ENCODE measurements at regions not wholly inside any gene's neighbourhood (a gene's known extent, or its start where the extent isn't known, plus 50 kb on each side); places are given as distances from the start of the nearest gene placed in this dataset.

DNA sequence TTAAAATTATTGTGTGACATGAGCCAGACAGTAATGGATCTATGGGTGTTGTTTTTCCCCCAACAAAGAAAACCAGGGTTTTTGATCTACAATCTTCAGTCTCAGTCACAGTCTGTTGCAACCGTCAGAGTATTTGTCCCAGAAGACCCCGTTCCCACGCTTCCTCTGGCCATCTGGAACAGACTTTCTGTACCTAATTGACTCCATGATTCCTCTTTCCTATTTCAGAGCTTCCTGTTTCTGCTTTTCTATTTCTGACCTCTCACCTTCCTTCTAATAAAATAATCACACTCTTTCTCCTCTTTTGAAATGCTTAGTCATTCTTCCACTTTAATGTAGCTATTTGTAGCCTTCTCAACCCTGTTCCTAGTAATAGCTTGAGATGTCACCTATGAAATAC is 1044.8 kb downstream of the DTWD2 start:
- DNase-seq (ENCODE audit: low spot score), result no peak

DNA sequence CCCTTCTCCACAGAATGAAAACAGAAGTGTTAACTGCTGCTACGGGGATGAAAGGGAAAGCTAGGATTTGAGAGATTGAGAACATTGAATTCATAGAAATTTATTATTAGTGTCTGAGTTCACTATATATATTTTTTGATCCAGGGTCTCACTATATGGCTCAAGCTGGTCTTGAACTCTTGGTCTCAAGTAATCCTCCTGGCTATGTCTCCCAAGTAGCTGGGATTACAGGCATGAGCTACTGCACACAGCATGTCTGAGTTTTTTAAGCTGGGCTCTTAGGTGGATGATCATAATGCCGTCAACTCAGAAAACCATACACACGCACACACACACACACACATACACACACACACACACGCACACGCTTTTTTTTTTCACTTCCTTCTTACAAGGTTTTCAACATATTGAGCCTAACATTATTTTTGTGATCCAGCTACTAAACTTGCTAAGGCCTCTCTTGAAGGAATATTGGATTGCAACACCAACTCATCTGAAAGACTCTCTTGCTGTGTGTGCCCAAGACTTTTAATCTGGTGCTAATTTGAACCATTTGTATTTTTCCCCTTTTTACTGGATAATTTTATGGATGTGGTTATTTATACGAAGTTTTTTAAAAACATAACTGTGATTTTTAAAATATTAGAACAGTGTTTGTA is 1045.4 kb downstream of the DTWD2 start:
- DNase-seq (ENCODE audit: low spot score), result no peak

DNA sequence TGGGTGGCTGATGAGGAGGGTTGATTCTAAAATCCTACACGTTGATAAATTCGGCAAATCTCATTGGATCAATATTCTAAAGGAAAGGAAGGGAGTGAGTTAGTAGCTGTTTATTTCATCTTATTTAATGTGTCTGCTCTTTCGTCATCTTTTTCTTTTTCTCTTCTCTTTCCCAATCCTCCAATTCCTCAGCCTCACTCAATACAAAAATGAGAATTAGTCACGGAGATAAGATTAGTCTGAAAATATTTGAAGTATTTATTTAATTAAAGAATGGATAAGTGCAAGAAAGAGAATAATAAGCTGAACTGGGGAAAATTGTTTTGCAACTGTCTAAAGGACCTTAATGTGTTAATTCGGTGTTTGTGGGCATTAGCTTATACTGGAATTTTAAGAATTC is 1095.1 kb downstream of the DTWD2 start:
- DNase-seq (ENCODE audit: low spot score), result no peak

DNA sequence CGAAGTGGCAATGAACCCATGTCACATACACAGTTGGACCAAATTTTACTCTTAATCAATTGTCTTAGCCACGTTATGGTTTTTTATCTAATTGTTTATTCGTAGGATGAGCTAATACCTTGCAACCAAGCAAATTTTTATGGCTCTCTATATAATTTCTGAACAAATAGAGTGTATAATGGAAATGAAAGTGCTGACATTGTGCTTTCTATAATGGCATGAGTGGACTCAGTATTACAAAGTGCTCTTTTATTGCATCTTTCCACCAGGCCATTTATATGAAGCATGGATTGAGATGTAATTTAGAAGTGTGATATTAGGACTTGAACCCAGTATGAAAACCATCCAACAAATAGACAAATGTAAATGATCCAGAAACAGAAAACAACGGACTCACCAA is 1096.0 kb downstream of the DTWD2 start:
- DNase-seq (ENCODE audit: low spot score), result no peak

DNA sequence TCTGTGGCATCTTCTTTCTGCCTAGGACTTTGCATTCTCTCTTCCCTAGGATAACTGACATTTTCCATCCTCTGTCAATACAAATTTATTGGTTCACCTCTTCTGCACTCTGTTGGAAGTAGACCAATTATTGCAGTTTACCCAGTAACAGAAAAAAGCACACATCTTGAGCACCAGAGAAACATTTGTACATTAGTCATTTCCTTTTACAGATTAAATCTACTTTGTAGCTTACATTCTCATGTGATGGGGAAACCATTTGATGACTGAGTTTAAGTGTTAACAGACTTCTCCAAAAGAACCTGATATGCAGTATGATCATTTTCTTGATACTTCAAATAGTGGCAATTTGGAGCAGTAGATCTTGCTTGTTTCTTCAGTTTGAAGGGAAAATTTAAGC is 1098.8 kb downstream of the DTWD2 start:
- DNase-seq (ENCODE audit: low spot score), result peak; percentile 2

DNA sequence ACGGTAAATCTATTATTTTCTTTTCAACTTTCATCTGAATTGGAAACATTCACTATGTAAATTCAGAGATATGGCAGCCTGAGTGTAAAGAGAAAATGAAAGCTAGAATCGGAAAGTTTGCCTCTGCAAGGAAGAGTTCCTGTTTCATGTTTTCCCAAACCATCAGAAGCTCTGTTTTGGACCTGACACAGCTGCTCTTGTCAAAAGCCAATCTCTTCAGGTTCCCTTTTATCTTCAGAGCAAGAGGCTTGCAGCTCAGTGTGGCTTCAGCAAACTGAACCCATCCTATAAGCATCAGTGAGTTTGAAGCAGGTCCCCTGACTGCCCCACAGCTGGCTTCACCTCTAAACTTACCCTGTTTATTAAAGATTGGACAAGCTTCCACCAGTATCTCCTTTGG is 1099.7 kb downstream of the DTWD2 start:
- DNase-seq (ENCODE audit: low spot score), result no peak

DNA sequence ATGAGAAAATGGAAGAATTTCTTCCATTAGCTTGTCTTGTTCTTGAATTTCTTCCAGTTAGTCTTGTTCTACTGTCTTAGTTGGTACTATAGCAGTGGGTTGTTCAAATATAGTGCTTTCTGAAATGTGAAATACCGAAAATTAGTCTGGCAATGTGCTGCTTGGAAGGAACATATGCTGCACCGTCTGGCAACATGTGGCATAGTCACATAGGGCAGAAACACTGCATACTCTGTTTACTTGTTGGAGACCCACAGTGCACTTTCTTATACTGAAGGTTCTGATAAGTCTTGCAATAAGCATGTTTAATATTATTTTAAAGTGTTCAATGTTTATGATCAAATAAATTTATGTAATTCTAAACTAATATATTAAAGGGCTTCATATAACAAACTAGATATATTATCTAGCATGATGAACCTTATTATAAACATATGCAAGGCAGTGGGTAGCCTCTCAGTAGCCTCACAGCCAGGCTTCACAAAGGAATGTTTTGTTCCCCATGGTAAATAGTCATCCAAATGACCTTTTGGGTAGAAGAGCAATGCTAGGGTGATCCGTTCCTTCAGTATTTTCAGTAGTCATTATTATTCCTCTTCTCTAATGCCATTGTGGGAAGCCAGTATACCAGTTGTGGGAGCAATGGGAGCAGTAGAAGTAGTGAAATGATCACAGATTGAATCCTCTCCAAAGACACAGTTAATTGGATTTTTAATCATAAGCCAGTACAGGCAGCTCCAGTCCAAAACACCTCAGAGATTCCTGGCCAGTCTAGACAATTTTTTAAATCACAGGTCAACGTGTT is 1106.7 kb downstream of the DTWD2 start:
- DNase-seq (ENCODE audit: low spot score), result no peak

DNA sequence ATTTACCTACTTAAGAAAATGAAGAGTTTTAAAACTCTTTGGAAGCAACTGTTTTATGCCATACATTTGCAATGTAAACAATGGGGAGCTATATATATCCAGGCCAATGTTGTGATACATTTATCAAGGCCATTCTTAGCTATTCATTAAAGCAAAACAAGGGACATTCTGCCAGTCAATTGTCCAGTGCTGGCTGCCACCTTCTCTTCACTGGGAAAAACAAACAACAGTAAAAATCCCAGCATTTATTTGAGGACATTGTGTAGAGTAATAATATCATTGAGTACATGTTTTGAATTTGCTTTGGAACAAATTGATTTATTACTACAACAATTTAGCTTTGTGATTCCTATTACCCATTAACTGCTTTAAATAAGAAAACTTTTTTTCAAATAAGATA is 1107.4 kb downstream of the DTWD2 start:
- no peak for DNase-seq (ENCODE audit: low spot score)

DNA sequence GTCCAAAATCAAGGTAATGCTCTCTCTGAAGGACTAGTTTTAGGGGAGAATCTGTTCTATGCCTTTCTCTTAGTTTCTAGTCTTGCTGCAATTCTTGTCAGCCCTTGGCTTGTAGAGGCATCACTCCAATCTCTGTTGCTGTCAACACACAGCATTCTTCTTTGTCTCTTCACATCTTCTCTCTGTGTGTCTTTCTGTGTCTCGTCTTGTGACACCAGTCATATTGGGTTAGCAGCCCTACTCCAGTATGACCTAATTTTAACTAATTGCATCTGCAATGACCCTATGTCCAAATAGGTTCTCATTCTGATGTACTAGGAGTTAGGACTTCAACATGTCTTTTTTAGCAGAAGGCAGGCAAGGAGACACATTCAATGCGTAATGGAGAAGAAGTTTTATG is 1110.6 kb downstream of the DTWD2 start:
- no peak for DNase-seq (ENCODE audit: low spot score)

DNA sequence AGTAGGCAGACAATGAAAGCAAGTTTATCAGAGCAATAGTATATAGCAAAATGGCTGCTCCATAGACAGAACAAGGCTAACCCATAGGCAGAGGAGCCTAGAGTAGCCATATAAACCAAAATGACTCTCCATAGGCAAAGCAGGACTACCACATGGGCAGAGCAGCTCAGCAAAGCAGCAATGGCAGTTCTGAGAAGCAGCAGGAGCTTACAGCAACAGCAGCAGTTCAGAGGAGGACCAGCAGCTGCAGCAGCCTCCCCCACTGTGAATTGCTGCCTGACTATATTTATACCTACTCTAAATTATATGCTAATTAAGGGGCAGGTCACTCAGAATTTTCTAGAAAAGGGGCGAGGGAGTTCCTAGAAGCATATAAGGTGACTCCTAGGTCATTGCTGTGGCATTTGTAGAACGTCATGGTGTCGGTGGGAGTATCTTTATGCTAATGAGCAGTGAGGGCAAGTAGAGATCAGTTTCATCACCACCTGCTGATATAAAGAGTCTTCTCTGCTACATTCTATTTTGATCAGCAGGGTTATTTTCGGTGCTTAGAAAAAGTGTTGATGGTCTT is 1115.5 kb downstream of the DTWD2 start:
- no peak for DNase-seq (ENCODE audit: low spot score)

DNA sequence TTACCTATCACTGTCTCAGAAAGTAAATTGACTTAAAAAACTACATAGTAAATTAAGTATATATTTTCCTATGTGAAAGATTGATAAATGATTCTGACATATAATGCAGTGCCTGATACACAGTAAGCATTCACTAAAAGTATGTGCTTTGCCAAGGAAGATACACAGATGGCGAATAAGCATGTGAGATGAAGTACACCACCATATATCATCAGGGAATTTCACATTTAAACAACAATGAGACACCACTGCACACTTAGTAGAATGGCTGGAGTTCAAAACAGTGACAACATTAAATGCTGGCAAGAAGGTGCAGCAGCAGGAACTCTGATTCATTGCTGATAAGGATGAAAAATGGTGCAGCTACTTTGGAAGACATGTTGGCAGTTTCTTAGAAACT is 1118.8 kb downstream of the DTWD2 start:
- DNase-seq (ENCODE audit: low spot score), result no peak

DNA sequence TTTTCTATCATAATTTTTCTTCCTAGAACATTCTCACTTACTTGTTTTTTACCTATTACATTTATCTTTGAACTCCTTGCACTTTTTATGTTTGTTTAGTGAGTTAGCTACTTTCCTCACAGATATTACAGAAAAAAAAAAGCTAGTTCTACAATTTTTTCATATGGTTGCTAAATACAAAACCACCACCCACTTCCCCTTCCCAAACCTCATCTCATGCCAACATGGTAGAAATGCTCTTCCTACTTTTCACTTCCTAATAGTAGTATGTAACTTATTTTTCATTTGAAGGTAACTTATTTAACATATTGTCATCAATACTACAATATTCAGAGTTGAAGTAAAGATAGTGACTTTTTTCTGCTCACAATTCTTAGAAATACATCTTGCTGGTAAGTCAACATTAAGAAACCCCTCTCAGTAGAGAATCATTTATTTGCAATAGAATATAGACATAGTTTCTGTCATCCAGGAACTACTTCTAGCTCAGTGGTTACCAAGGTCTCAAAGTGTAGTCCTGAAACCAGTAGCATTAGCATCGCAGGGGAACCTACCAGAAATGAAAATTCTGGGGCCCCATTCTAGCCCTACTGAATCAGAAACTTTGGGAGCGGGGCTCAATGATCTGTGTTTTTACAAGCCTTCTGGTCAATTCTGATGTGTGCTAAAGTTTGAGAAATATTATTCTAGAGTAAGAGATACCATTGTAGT is 1124.6 kb downstream of the DTWD2 start:
- DNase-seq (ENCODE audit: low spot score), result no peak

DNA sequence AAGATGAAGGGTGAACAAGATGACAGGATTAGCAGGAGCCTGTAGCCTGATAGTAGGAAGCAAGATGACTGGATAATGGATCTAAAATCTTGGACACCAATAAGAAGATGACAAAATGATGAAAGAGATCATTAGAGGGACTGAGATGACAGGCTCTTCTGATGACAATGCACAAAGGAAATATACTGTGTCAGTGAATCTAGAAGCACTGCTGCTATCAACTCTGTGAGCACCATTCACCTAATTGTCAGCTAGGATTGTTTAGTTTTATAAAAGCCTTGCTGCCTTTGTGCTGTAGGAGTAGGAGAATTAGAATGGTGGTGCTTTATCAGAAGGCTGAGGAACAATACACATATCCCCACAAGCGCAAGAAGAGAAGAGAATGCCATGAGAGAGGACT is 1127.8 kb downstream of the DTWD2 start:
- no peak for DNase-seq (ENCODE audit: low spot score)

DNA sequence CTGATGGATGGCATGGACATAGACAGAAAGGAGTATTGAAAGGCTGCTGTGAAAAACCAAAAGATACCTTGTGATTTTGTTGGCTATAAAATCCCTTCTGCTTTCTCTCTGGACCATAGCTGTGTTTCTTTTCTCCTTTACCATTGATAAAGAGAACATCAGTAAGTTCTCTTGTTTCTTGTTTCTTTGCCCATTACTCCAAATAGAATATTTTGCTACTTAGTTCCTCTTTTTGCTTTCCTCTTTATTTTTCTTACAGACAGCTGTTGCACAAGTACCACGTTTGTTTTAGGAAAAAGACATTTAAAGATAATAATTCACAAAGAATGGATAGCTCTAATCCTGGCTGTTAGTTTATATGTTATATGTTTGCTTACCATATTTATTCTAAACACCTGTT is 1129.2 kb downstream of the DTWD2 start:
- DNase-seq (ENCODE audit: low spot score), result no peak

DNA sequence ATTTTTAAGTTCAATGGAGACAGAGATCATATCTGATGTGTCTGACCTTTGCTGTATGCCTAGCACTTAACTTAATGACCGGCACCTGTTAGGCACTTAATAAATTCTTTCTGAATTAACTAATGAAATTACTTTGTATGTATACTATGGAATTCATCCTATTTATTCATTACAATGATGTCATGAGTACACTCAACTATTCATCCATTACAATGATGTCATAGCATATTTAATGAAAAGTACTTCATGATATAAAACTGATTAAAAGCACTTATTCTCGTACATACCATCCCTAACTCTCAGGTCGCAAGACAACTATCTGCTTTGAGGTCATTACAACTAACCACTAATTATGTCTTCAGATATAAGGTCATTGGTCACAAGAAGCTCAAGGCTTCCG is 1131.6 kb downstream of the DTWD2 start:
- no peak for DNase-seq (ENCODE audit: low spot score)

DNA sequence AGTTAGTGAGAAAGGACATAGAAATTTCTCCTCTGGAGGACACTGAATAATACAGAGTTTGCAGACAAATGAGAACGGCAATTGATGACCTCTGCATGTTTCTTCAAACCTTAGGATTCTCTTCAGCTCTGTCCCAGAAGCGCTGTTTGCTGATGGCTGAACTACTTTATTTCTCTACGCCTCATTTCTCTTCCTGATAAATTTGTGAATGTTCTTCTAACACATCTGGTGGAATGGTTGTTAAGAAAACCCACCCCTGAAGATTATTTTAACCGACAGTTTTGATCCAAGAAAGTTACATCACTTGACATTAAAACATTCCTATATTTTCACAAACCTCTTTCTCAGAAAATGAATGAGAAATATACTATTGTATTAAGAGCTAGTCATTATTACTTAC is 1150.6 kb downstream of the DTWD2 start:
- no peak for DNase-seq (ENCODE audit: low spot score)

DNA sequence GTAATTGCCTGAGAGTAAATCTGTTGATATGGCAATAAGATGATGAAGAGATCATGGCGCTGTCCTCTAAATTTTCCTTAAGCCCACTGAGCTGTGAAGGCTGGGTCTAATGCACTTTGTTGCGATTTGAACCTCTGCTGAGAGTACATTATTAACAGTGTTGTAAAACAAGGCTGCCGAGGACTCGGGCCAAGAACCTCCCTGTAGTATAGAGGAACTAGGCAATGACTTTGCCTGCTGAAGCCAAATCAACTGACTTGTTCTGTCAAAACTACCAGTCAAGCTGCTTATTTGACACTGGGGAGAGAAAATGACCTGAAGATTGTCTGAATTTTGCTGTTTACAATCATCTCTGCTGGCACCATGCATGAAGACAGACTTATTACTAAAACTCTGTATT is 1154.7 kb downstream of the DTWD2 start:
- DNase-seq (ENCODE audit: low spot score), result no peak

DNA sequence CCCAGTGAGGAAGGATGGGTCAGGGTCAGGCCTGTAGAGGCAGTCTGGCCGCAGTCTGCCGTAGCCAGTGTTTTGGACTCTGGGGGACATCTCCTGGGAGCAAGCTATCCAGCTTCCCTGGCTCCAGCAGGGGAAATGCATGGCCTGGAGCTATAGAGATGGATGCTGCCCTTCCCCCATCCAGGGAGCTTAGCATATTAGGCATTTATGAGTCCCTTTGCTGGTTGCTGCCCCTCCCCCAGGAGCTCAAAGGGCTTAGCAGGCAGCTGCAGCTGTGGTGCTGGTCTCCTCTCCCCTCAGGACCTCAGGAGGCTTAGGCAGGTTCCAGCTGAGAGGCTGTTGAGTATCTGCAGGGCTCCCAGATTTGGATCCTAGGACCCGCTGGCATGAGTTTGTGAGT is 1158.7 kb downstream of the DTWD2 start:
- DNase-seq (ENCODE audit: low spot score), result no peak

DNA sequence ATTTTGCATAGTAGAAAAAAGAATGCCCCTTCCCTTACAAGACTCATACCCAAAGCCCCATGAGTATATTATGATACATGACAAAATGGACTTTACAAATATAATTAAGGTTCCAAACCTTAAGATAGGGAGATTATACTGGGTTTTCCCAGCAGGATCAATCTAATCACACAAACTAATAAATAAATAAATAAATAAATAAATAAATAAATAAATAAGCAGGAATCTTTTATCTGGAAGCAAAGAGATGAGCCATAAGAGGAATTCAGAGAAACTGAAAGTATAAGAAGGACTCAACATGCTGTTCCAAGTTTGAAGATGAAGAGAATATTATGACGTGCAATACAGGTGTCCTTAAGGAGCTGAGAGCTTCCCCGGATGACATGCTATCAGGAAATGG is 1174.5 kb downstream of the DTWD2 start:
- no peak for DNase-seq (ENCODE audit: low spot score)

DNA sequence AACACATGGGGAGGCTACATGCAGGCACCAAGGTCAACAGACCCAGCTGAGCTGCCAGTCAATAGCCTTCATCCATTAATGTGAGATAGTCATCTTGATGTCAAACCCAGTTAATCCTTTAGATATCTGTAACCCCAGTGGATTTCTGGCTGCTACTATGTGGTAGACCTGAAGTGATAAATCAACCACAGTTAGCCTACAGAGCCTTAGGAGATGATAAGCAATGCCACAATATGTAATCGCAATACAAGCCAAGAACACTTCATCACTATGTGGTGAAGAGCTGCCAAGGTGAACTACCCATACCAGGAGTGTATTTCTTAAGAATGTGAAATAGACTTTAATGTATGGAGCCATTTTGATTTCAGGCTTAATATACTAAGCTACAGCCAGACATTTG is 1175.5 kb downstream of the DTWD2 start:
- DNase-seq (ENCODE audit: low spot score), result no peak

DNA sequence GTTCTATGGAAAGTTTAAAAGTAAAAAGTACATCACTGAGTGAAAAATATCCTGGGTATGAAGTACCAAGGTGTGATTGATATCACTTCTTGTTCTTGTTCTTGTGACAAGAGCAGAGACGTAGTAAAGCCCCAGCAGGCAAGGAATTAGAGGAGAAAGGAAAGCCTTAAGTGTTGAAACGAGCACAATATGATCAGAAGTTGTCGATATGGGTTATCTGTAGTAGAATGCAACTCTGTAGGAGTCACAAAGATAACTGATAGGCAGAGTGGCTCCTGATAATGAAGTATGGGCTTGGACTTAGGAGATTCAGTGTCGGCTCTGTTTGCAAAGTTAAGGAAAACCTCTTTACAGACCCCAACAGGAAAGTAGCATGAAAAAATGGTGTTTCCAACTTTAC is 1179.1 kb downstream of the DTWD2 start:
- DNase-seq (ENCODE audit: low spot score), result no peak

DNA sequence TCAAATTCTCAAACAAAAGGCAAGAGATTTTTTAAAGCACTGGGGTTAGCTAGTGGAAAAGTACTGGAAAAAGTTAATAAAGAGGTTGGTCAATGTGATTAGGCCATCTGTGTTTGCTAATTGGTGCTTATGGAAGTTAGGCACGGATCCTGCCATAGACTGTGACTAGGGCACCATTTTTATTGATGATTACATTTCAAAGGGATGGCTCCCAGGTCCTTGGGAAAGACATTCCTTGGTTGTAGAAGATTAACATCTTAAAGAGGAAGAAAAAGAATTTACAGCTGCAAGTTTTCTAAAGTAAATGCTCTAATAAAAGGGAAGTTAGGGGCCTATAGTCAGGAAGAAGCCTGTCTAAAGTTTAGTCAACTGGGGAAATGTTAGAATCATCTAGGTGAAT is 1183.3 kb downstream of the DTWD2 start:
- no peak for DNase-seq (ENCODE audit: low spot score)

DNA sequence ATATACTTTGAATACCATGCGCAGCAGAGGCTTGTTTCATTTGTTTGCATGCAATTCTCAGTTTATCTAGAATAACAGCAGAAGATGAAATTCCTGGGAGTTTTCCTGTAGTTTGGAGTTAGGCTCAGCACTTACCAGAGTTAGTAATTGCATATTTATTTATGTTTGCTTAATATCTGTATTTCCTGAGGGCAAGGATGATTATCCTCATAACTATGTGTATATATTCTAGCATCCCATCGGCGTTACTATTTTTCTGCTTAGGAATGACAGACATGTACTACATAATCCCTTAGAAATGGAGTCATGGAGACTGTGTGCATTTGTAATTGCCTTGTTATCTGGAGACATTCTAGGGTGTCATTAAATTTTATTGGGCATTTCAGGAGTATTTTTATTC is 1184.8 kb downstream of the DTWD2 start:
- peak; percentile 2 for DNase-seq (ENCODE audit: low spot score)
